H9 (cell line): ENCODE measurements at regions not wholly inside any gene's neighbourhood (a gene's known extent, or its start where the extent isn't known, plus 50 kb on each side); places are given as distances from the start of the nearest gene placed in this dataset.
"Not testable (repeated sequence)": the region's sequence is repeated elsewhere in the genome, so short reads cannot be mapped to it uniquely, and the experiment has no call there.

Experiments used
- DNase-seq: peaks from one replicate; pipeline ENCODE4 v3.0.0-alpha.2; 2017
- H2AFZ ChIP-seq: one replicate; pipeline ENCODE4 v1.6.1; 2013; ENCODE audit warnings: mild to moderate bottlenecking, low read length, control low read depth, moderate library complexity
- H2AK5ac ChIP-seq: 2 replicates; pipeline ENCODE4 v1.6.1; 2013; ENCODE audit warnings: low read length, control low read depth, mixed read lengths; ENCODE audit not compliant: insufficient read length
- H2BK120ac ChIP-seq: one replicate; pipeline ENCODE4 v1.6.1; 2013; ENCODE audit warnings: low read depth, mild to moderate bottlenecking, low read length, control low read depth, inconsistent platforms; ENCODE audit not compliant: poor library complexity, severe bottlenecking
- H2BK12ac ChIP-seq: 2 replicates; pipeline ENCODE4 v1.6.1; 2013; ENCODE audit warnings: low read length, control low read depth, mixed read lengths, low read depth; ENCODE audit not compliant: insufficient read length
- H2BK15ac ChIP-seq: 2 replicates; pipeline ENCODE4 v1.6.1; 2013; ENCODE audit warnings: low read depth, low read length, control low read depth
- H2BK20ac ChIP-seq: one replicate; pipeline ENCODE4 v1.6.1; 2013; ENCODE audit warnings: low read depth, mild to moderate bottlenecking, low read length, control low read depth, inconsistent platforms; ENCODE audit not compliant: poor library complexity, severe bottlenecking
- H2BK5ac ChIP-seq: 2 replicates; pipeline ENCODE4 v1.6.1; 2013; ENCODE audit warnings: low read length, control low read depth, mixed read lengths; ENCODE audit not compliant: insufficient read length
- H3K14ac ChIP-seq: 2 replicates; pipeline ENCODE4 v1.6.1; 2013; ENCODE audit warnings: low read length, control low read depth; ENCODE audit not compliant: insufficient read depth
- H3K18ac ChIP-seq: 2 replicates; pipeline ENCODE4 v1.6.1; 2013; ENCODE audit warnings: low read depth, mild to moderate bottlenecking, mixed read lengths, low read length, control low read depth; ENCODE audit not compliant: insufficient read length
- H3K23ac ChIP-seq: 2 replicates; pipeline ENCODE4 v1.6.1; 2013; ENCODE audit warnings: low read length, control low read depth, mixed read lengths, low read depth; ENCODE audit not compliant: insufficient read length
- H3K23me2 ChIP-seq: 2 replicates; pipeline ENCODE4 v1.6.1; 2013; ENCODE audit warnings: low read depth, mild to moderate bottlenecking, mixed read lengths, low read length, control low read depth; ENCODE audit not compliant: insufficient read length, poor library complexity, severe bottlenecking
- H3K27ac ChIP-seq: 2 replicates; pipeline ENCODE4 v1.5.1; 2013; ENCODE audit warnings: low read length, control low read depth, mixed read lengths, low read depth; ENCODE audit not compliant: insufficient read length
- H3K27me3 ChIP-seq: 2 replicates; pipeline ENCODE4 v1.6.1; 2013; ENCODE audit warnings: low read length, control low read depth, inconsistent platforms; ENCODE audit not compliant: insufficient read depth
- H3K4ac ChIP-seq: 2 replicates; pipeline ENCODE4 v1.6.1; 2013; ENCODE audit warnings: low read depth, mild to moderate bottlenecking, control low read depth, inconsistent platforms, low read length, moderate library complexity
- H3K4me1 ChIP-seq: 2 replicates; pipeline ENCODE4 v1.6.1; 2013; ENCODE audit warnings: low read length, control low read depth, inconsistent platforms; ENCODE audit not compliant: insufficient read depth
- H3K4me2 ChIP-seq: 2 replicates; pipeline ENCODE4 v1.6.1; 2013; ENCODE audit warnings: low read length, control low read depth, mixed read lengths; ENCODE audit not compliant: insufficient read length, insufficient read depth
- H3K56ac ChIP-seq: 2 replicates; pipeline ENCODE4 v1.6.1; 2013; ENCODE audit warnings: low read depth, mild to moderate bottlenecking, mixed read lengths, low read length, control low read depth; ENCODE audit not compliant: insufficient read length
- H3K79me1 ChIP-seq: 2 replicates; pipeline ENCODE4 v1.6.1; 2013; ENCODE audit warnings: low read depth, mild to moderate bottlenecking, moderate library complexity, low read length, control low read depth, inconsistent platforms; ENCODE audit not compliant: insufficient read depth, poor library complexity, severe bottlenecking
- H3K79me2 ChIP-seq: 2 replicates; pipeline ENCODE4 v1.6.1; 2013; ENCODE audit warnings: low read length, control low read depth, inconsistent platforms; ENCODE audit not compliant: insufficient read depth
- H3K9ac ChIP-seq: 2 replicates; pipeline ENCODE4 v1.6.1; 2013; ENCODE audit warnings: low read length, control low read depth, mixed read lengths; ENCODE audit not compliant: insufficient read length; ENCODE audit errors: extremely low read depth
- H3K9me3 ChIP-seq: one replicate; pipeline ENCODE4 v1.6.1; 2013; ENCODE audit warnings: low read depth, low read length, inconsistent platforms; ENCODE audit not compliant: control insufficient read depth
- H3T11ph ChIP-seq: one replicate; pipeline ENCODE4 v1.6.1; 2013; ENCODE audit warnings: mild to moderate bottlenecking, low read length, control low read depth, inconsistent platforms
- H4K20me1 ChIP-seq: one replicate; pipeline ENCODE4 v1.6.1; 2013; ENCODE audit not compliant: control insufficient read depth, insufficient read length, insufficient read depth
- H4K5ac ChIP-seq: 2 replicates; pipeline ENCODE4 v1.6.1; 2013; ENCODE audit warnings: low read depth, mild to moderate bottlenecking, mixed read lengths, low read length, control low read depth; ENCODE audit not compliant: insufficient read length
- H4K8ac ChIP-seq: replicated peaks from 2 replicates; pipeline ENCODE4 v1.6.1; 2013; ENCODE audit warnings: low read length, control low read depth, mixed read lengths, low read depth; ENCODE audit not compliant: insufficient read length
- H4K91ac ChIP-seq: 2 replicates; pipeline ENCODE4 v1.6.1; 2013; ENCODE audit warnings: low read depth, mild to moderate bottlenecking, moderate library complexity, mixed read lengths, low read length, control low read depth; ENCODE audit not compliant: insufficient read length
- H3K27ac Mint-ChIP-seq, 3 experiments: 2 replicates in 2 of 3; 3 replicates in 1 of 3; pipeline ENCODE4 v1.8.0; 2020 to 2021; ENCODE audit warnings: mixed read lengths in 3 of 3, mild to moderate bottlenecking in 1 of 3, moderate library complexity in 1 of 3
- H3K27me3 Mint-ChIP-seq: 2 replicates; pipeline ENCODE4 v1.8.0; 2021; ENCODE audit warnings: low read depth, mild to moderate bottlenecking, moderate library complexity, mixed read lengths
- H3K36me3 Mint-ChIP-seq, 3 experiments: 2 replicates in 2 of 3; 3 replicates in 1 of 3; pipeline ENCODE4 v1.8.0; 2020 to 2021; ENCODE audit warnings: low read depth in 3 of 3, mixed read lengths in 3 of 3; ENCODE audit not compliant: insufficient read depth in 1 of 3
- H3K4me1 Mint-ChIP-seq, 2 experiments: 2 replicates each; pipeline ENCODE4 v1.8.0; 2020; ENCODE audit warnings: mixed read lengths in 2 of 2
- H3K4me3 Mint-ChIP-seq, 2 experiments: 2 replicates in 1 of 2; 3 replicates in 1 of 2; pipeline ENCODE4 v1.8.0; 2020 to 2021; ENCODE audit warnings: mild to moderate bottlenecking in 2 of 2, mixed read lengths in 2 of 2, moderate library complexity in 1 of 2
- H3K9me3 Mint-ChIP-seq, 2 experiments: 2 replicates in 1 of 2; 3 replicates in 1 of 2; pipeline ENCODE4 v1.8.0; 2020; ENCODE audit warnings: mild to moderate bottlenecking in 2 of 2, mixed read lengths in 2 of 2, moderate library complexity in 1 of 2
- CTCF ChIP-seq: fragments of 200-600 bp; sonication (generic); conservative IDR thresholded peaks from 3 replicates; pipeline ENCODE4 v1.8.0; 2021; ENCODE audit warnings: antibody characterized with exemption, mild to moderate bottlenecking
- WGBS: extraction: QIAGEN DNeasy Blood & Tissue Kit; methylation state at CpG from one replicate; pipeline ENCODE4 v1.1.7; 2013; ENCODE audit warnings: missing lambda C conversion rate, low lambda C conversion rate, mixed read lengths; ENCODE audit not compliant: insufficient read length; ENCODE audit errors: extremely low coverage; 5-methylcytosine and 5-hydroxymethylcytosine counted together

GRCh38 chr4:124123721-124124120 is 588.8 kb downstream of the ANKRD50 start:
- no peak overlapping the region for H2BK12ac ChIP-seq
- H4K8ac ChIP-seq: no peak overlapping the region
- no peak overlapping the region for H3T11ph ChIP-seq
- H4K5ac ChIP-seq: no peak overlapping the region
- no peaks in the 10 kb centered on the region for H3K4me1 ChIP-seq
- H2BK5ac ChIP-seq: no peak overlapping the region
- H3K18ac ChIP-seq: no peak overlapping the region
- H3K4ac ChIP-seq: no peak overlapping the region
- H4K91ac ChIP-seq: no peak overlapping the region
- H3K79me2 ChIP-seq: no peaks in the 10 kb centered on the region
- H3K4me3 Mint-ChIP-seq: no peak overlapping the region
- no peak overlapping the region for H3K23ac ChIP-seq
- H2AFZ ChIP-seq: no peak overlapping the region
- no peak overlapping the region for H3K14ac ChIP-seq
- H3K9me3 ChIP-seq: no peaks in the 10 kb centered on the region
- H3K27ac Mint-ChIP-seq: no peak overlapping the region
- no peak overlapping the region for H3K4me2 ChIP-seq
- H3K56ac ChIP-seq: no peak overlapping the region
- H3K9ac ChIP-seq: no peak overlapping the region
- peaks cover 4 to 5% of the 10 kb centered on the region in 2 experiments; a peak in 4 of 5 replicates for H3K9me3 Mint-ChIP-seq
- H3K27ac ChIP-seq: no peak overlapping the region
- no peaks in the 10 kb centered on the region for H3K4me1 Mint-ChIP-seq
- no peaks in the 10 kb centered on the region for H4K20me1 ChIP-seq
- H2AK5ac ChIP-seq: no peak overlapping the region
- H2BK120ac ChIP-seq: no peak overlapping the region
- H2BK20ac ChIP-seq: no peak overlapping the region
- no CpG with 5 or more reads among the region's 1 CpG for WGBS
- H3K36me3 Mint-ChIP-seq: no peaks in the 10 kb centered on the region; a peak in 1 of 7 replicates
- H3K79me1 ChIP-seq: no peaks in the 10 kb centered on the region
- H3K23me2 ChIP-seq: no peaks in the 10 kb centered on the region
- no peaks in the 10 kb centered on the region for H3K27me3 Mint-ChIP-seq
- no peak for DNase-seq
- no peaks in the 10 kb centered on the region for H3K27me3 ChIP-seq
- no peak overlapping the region for H2BK15ac ChIP-seq
- TF ChIP-seq CTCF: no peak

- H3K27me3 ChIP-seq, H4K91ac ChIP-seq, H4K20me1 ChIP-seq, H2BK15ac ChIP-seq, H3K23ac ChIP-seq, H3K4me1 ChIP-seq, H3K27ac Mint-ChIP-seq, H2AK5ac ChIP-seq, H3K4ac ChIP-seq, H3T11ph ChIP-seq, H4K5ac ChIP-seq, H3K79me1 ChIP-seq, H3K9me3 ChIP-seq, H3K4me1 Mint-ChIP-seq, H2AFZ ChIP-seq, H2BK12ac ChIP-seq, H2BK5ac ChIP-seq, H3K14ac ChIP-seq, H3K9ac ChIP-seq, H3K23me2 ChIP-seq, H3K79me2 ChIP-seq, H3K27me3 Mint-ChIP-seq, H3K4me3 Mint-ChIP-seq, H4K8ac ChIP-seq, H2BK120ac ChIP-seq, H3K56ac ChIP-seq, H3K4me2 ChIP-seq, H3K18ac ChIP-seq, H3K27ac ChIP-seq, DNase-seq, H2BK20ac ChIP-seq: not testable (repeated sequence)
- no CpG with 5 or more reads among the region's 6 CpGs for WGBS
- Mint-ChIP-seq H3K36me3 (peaks cover 12 to 23% (median 15%) of the 10 kb centered on the region in 3 experiments), H3K9me3 (peaks cover 38% of the 10 kb centered on the region in 2 experiments)
Observed at GRCh38 chr4:124131324-124131723, 581.2 kb downstream of the ANKRD50 start.
